Upper lobe of left lung (tissue), 4 donors: ENCODE measurements at regions not wholly inside any gene's neighbourhood (a gene's known extent, or its start where the extent isn't known, plus 50 kb on each side); places are given as distances from the start of the nearest gene placed in this dataset.

ENCODE experiments used
- EP300 ChIP-seq, 4 donors: sonication (generic); formaldehyde crosslinking; IDR thresholded peaks; one replicate each; pipeline ENCODE4 v1.5.1; 2017; ENCODE audit warnings: antibody characterized with exemption in 4 of 4, control low read depth in 2 of 4
- POLR2A ChIP-seq, 4 donors: fragments of 450-650 bp; IDR thresholded peaks; one replicate each; pipeline ENCODE4 v1.5.1; 2016 to 2017; ENCODE audit warnings: antibody characterized with exemption in 4 of 4, mild to moderate bottlenecking in 2 of 4
- POLR2AphosphoS5 ChIP-seq, 2 donors: sonication (generic); formaldehyde crosslinking; IDR thresholded peaks; one replicate each; pipeline ENCODE4 v1.5.1; 2017; ENCODE audit warnings: antibody characterized with exemption in 2 of 2
- TF ChIP-seq, protein P1 (sequence below), 6 experiments: fragments of 450-650 bp in 4 of 6; fragments of 200-600 bp in 2 of 6; sonication (generic) in 2 of 6; IDR thresholded peaks; one replicate each; pipeline ENCODE4 v1.5.1; 2016 to 2019; ENCODE audit warnings: antibody characterized with exemption in 6 of 6

DNA sequence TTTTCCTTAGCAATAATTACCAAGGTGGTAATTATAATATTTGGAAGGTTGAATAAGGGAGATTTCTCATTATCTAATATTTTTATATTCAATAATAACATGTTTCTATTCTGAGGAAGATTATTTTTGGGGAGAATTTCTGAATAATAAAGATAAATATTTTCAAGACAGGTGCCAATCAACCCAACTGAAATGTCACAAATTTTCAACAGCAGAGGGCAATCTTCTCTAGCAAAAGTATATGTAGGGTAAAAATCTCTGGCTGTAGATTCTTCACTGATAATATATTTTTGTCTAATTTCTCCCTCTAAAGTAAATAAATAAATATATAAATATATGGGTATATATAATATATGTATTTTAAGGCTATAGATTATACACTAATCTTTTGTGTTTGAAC is 1187.2 kb upstream of the CRIM1 start:
- TF ChIP-seq, protein P1, sequence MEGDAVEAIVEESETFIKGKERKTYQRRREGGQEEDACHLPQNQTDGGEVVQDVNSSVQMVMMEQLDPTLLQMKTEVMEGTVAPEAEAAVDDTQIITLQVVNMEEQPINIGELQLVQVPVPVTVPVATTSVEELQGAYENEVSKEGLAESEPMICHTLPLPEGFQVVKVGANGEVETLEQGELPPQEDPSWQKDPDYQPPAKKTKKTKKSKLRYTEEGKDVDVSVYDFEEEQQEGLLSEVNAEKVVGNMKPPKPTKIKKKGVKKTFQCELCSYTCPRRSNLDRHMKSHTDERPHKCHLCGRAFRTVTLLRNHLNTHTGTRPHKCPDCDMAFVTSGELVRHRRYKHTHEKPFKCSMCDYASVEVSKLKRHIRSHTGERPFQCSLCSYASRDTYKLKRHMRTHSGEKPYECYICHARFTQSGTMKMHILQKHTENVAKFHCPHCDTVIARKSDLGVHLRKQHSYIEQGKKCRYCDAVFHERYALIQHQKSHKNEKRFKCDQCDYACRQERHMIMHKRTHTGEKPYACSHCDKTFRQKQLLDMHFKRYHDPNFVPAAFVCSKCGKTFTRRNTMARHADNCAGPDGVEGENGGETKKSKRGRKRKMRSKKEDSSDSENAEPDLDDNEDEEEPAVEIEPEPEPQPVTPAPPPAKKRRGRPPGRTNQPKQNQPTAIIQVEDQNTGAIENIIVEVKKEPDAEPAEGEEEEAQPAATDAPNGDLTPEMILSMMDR (IDR thresholded peaks at IDR 0.05) = no peak
- no peak for TF ChIP-seq POLR2AphosphoS5 (IDR thresholded peaks at IDR 0.05)
- no peak for TF ChIP-seq POLR2A (IDR thresholded peaks at IDR 0.05)
- no peak for TF ChIP-seq EP300 (IDR thresholded peaks at IDR 0.05)
